GM18505 (cell line): ENCODE measurements at regions not wholly inside any gene's neighbourhood (a gene's known extent, or its start where the extent isn't known, plus 50 kb on each side); places are given as distances from the start of the nearest gene placed in this dataset.

Experiments used
- ATAC-seq: cut with Tn5 transposase; IDR thresholded peaks from one replicate; pipeline ENCODE4 v1.9.1; 2021; ENCODE audit not compliant: unreplicated experiment
- POLR2A ChIP-seq: IDR thresholded peaks from 4 replicates; pipeline ENCODE4 v1.6.1; 2011; ENCODE audit warnings: borderline replicate concordance; ENCODE audit not compliant: insufficient read depth, insufficient read length; ENCODE audit errors: extremely low read depth

DNA sequence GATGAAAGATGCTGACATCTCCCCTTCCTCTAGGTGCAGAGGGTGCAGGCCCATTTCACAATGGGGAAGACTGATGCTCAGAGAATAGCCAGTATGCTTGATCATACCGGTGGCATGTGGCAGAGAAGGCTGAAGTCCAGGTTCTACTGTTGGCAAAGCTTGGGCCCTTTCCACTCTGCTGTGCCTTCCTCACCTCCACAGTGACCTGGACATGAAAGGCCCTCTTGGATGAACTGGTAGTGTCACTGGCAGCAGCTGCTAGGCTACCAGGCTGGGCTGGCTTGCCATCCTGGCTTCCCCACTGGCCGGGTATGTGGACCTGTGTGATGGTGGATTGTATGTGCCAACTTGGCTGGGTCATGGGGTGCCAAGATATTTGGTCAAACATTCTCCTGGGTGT lies 92.0 kb downstream of the GADD45G start:
- no peak for ATAC-seq
- TF ChIP-seq POLR2A, result no peak

DNA sequence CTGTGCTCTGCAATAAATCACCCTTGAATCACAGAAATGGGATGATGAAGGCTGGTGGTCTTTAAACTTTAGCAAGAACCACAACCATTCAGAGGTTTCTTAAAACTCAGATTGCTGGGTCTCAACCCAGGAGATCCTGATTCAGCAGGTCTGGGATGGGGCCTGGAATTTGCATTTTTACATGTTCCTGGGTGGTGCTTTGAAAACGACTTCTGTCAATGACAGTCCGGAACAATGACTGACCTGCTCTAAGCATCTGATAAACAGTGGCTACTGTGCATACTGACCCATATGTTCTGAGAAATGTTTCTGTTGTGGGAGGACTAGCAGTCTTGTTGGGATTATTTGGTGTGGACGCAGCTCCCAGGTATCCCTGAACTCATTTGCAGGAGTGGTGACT lies 92.7 kb downstream of the GADD45G start:
- no peak for ATAC-seq
- no peak for TF ChIP-seq POLR2A

DNA sequence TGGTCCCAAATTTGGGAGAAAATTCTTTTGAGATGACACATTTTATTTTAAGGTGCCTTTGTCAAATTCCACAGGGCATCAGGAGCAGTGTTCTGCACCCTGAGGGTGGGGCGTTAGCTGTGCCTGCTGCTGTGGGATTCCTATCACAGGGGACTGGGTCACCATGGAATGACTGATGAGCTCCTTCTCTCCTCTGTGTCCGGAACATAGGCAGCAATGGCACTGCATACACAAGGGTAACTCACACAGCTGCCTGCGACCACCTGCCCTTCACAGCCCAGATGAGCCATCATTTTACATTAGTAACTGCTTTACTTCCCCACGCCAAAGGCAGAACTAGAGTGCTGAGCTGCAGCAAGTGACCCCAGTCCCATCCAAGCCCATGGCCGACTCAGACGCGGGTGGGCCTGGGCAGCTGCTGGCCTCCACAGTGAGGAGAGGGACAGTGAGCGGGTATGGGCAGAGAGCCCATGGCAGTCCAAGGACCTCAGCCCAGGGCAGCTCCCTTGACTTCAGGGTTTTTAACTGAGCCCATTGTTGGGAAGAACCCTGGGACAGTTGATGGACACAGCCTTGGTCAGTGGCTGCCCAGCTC lies 93.7 kb downstream of the GADD45G start:
- no peak for ATAC-seq
- no peak for TF ChIP-seq POLR2A

DNA sequence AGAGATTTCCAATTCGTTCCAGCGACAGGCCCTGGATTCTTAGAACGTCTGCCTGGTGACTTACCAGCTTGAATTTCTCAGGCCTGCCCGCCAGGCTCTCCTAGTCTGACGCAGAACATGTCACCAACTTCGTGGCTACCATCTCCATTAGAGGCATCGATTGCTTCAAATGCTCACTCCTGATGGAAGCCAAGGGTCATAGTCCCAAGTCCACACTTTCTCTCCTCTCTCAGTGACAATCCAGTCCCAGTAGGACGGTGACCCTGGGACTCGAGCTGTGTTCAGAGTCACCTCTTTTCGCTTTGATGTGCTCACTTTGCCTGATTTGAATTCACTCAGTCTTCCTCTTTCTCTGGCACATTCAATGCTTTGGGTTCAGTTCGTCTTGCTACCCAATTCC lies 94.8 kb downstream of the GADD45G start:
- TF ChIP-seq POLR2A, result no peak
- no peak for ATAC-seq

DNA sequence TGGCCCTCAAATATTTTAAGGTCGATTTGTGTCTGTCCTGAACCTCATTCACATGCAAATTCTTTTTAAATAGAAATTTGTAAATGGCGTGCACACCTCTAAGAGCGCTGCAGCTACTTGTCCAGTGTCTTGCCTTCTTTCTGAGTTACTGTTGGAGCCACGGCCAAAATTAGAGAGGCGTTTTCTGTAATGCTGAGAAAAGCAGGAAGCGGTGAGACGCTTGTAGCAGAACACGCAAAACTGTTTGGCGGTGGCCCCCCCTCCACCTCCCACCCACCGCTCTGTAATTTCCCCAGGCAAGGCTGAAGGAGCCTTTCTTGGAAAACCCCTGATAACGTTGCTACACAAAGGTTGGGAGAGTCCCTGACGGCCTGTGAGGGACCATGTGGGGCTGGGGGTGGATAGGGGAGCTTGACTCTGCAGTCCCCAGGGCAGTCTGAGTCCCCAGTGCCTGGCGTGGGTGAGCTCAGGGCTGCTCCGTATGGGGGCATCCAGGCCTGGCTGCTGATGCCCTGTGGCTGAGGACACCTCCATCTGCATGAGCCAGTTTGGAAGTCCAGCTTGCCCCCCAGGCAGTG lies 96.5 kb downstream of the GADD45G start:
- peak; percentile 61 for TF ChIP-seq POLR2A
- ATAC-seq, result peak; percentile 76

DNA sequence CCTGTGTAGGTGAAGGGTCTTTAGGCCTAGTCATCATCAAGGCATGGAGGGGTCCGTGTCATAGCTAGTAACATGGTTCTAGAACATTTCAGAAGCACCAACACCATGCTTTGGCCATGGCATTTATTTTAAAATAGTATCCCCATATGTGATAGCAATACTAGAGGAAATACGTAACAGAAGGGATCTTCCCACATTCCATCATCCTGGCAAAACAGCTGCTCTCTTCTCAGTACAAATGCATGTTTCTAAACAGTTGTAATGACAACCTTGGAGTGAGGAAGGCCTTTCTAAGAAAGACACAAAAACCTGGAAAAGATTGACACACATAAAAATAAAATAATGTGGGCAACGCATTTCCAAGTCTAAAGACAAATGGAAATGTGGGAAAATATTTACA lies 97.6 kb downstream of the GADD45G start:
- no peak for ATAC-seq
- TF ChIP-seq POLR2A, result no peak

DNA sequence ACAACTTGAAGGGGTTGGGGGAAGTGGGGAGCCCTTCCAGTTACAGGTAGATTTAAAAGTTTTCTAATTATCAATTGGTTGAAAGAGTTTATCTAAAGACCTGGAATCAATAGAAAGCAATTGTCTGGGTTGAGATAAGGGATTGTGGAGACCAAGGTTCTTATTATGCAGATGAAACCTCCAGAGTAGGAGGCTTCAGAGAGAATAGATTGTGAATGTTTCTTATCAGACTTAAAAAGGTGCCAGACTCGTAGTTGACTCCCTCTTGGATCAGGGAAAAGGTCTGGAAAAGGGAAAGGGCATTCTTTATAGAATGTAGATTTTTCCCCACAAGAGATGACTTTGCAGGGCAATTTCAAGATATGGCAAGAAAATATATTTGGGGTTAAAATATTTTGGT lies 100.8 kb downstream of the GADD45G start:
- TF ChIP-seq POLR2A, result no peak
- no peak for ATAC-seq

DNA sequence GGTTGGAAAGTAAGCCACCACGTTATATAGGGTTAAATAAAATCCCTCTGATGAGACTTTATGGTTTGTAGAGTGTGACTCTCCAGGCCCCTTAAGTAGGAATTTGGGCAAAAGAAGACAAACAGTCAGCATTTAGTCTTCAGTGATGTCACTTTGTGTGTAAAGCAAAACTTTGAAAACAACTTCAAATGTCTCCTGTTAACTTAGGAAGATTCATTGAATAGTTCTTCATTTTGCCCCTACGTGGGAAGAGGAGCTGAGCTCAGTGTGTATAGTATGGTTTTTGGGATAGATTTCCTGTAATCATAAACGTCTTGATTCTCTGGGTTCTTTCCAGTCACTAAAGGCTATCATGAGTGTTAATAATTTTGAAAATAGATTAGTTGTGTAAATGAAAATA lies 101.3 kb downstream of the GADD45G start:
- no peak for TF ChIP-seq POLR2A
- no peak for ATAC-seq

DNA sequence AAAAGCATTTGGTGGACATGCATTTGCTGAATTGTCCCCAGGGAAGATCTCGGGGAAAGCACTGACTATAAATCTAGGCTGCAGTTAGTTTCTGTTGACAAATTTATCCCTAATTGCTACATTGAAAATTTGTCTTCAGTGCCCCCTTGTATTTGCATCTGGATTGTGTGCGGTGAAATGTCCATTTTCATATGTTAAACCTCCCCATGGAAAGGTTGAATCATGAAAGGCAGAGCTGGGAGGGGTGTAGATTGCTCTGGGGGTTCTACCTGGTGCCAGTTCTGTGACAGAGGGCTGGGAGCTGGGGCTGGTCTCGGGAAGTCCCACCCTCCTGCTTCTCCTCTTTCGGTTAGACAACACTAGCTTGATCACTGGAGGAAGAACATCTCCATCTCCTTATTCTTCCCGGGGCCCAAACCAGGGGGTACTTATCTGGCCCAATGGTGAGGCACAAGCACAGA lies 101.9 kb downstream of the GADD45G start:
- no peak for ATAC-seq
- no peak for TF ChIP-seq POLR2A

DNA sequence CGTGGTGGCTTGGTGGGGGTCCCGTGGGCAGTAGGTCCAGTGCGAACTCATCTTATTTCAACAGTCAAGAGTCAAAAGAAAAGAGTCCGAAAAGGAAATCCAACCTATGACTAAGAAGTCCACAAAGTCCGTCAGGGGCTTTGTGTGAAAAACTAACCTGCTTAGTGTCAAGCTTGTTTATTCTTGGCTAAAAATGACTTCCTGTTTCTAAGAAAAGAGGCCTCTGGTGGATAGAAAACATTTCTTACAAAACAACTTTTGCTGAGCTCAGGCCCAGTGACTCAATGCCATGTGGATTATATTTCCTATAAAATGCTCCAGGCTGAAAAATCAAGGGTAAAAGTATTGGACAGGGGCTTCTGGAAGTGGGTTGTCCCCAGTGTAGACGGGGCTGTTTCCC lies 105.9 kb downstream of the GADD45G start:
- TF ChIP-seq POLR2A, result no peak
- no peak for ATAC-seq

DNA sequence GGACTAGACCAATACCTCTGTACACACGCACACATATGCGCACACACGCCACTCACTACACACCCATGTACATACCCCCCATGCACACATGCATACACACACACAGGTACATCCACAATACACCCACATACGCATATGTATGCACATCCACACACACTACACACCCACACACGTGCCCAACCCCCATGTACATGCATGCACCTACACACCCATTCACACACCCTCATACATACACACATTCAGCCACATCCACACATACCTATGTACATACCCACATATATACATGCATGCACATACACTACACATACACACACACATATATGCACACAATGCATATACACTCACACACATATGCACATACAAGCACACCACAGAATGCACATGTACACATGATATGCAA lies 107.1 kb downstream of the GADD45G start:
- no peak for ATAC-seq
- no peak for TF ChIP-seq POLR2A

DNA sequence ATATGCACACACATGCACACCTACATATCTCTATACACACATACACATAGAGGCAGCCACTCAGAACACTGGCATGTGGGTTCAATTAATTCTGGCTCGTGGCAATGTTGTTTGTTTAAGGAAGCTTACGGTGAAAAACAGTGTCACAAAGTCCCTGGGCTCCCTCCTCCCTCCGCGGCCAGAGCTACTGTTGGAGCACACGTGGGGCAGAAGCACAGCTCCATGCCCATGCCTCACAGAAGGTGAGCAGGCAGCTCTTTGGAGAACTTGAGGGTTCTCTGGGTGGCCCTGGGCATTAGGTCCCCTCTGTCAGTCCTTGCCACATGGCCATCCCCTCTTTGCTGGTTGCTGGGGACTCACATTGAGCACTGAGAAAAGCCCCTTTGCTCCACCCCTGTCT lies 107.5 kb downstream of the GADD45G start:
- ATAC-seq, result no peak
- no peak for TF ChIP-seq POLR2A

DNA sequence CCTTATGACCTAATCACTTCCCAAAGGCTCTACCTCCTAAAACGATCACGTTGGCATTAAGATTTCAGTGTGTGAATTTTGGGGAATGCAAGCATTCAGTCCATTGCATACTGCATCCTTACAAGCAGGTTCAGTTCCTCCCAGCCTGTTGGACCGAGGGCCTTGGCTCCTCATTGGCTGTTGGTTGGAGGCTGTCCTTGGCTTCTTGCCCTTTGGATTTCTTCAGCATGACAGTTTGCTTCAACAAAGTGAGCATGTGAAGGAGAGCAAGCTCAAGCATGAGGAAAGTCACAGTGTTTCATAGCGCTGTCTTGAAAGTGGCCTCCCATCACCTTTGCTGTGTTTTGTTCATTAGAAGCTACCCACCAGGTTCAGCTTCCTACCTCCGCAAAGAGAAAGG lies 109.5 kb downstream of the GADD45G start:
- ATAC-seq, result no peak
- TF ChIP-seq POLR2A, result no peak

DNA sequence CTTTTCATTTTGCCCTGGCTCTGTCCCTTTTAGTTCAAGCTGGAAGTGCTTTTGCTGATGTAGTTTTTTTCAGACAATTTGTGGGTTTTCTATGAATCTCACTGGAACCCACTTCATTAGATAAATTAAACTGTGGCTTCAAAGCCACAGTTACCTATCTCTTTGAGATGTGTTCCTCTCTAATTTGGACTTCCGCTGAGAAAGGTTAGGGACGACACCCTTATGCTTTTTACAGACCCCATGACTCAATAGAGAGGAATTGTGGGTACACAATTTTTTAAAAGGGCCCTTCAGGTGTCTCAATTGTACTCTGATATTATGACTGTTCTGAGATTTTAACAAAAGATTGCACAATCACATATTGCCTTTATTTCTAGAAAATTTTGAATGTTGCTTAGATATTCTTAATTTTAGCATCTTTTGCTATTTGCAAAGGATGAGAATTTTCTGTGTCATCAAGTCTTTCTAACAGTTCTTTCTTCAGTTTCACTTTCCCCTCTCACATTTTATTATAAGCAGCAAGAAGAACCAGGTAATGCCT lies 110.6 kb downstream of the GADD45G start:
- ATAC-seq, result no peak
- TF ChIP-seq POLR2A, result no peak
